GM18511 (cell line): ENCODE measurements at regions not wholly inside any gene's neighbourhood (a gene's known extent, or its start where the extent isn't known, plus 50 kb on each side); places are given as distances from the start of the nearest gene placed in this dataset.
"Not testable (repeated sequence)": the region's sequence is repeated elsewhere in the genome, so short reads cannot be mapped to it uniquely, and the experiment has no call there.

Experiments
- ATAC-seq: cut with Tn5 transposase; IDR thresholded peaks from one replicate; pipeline ENCODE4 v1.9.1; 2021; ENCODE audit warnings: mild to moderate bottlenecking, moderate library complexity; ENCODE audit not compliant: unreplicated experiment

- peak; percentile 86 for ATAC-seq
These were observed 71.3 kb upstream of the DGKB start for GRCh38 chr7:14973712-14974428.

DNA sequence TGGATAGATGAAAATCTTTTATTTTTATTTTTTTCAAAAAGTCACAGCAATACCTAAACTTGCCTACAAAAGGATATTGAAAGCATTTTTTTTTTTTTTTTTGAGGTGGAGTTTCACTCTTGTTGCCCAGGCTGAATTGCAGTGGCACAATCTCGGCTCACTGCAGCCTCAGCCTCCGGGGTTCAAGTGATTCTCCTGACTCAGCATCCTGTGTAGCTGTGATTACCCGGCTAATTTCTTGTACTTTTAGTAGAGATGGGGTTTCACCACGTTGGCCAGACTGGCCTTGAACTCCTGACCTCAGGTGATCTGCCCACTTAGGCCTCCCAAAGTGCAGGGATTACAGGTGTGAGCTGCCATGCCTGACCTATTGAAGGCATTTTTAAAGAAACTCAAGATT is 69.1 kb upstream of the DGKB start:
- not testable (repeated sequence) for ATAC-seq

DNA sequence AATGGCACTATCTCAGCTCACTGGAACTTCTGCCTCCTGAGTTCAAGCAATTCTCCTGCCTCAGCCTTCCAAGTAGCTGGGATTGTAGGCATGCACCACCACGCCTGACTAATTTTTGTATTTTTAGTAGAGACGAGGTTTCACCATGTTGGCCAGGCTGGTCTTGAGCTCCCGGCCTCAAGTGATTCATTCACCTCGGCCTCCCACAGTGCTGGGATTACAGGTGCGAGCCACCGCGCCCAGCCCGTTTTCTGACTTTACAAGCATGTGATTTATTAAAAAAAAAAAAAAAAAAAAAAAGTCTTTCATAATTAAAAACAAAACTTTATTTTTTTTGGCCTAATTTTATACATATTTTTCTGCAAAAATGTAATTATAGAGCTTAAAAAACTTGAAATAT is 64.8 kb upstream of the DGKB start:
- ATAC-seq, result not testable (repeated sequence)

DNA sequence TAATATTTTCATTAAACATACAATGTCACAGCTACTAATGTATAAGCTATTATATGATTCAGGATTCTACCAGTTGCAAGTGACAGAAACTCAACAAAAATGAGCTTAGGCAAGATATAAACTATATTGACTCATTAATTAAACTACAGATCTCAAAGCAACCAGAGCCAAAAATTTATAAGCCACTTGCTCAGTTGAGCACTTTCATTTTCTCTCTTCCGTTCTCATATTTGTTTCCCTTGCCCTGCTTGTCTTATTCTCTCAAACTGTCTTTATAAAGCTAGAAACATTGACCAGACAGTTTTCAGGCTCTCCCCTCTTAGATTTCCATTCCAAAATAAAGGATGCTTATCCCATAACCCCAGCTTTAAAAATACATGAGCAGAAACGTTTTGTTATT is 60.2 kb upstream of the DGKB start:
- no peak for ATAC-seq

- ATAC-seq, result no peak
These were observed 58.2 kb upstream of the DGKB start for GRCh38 chr7:14960721-14961120.

DNA sequence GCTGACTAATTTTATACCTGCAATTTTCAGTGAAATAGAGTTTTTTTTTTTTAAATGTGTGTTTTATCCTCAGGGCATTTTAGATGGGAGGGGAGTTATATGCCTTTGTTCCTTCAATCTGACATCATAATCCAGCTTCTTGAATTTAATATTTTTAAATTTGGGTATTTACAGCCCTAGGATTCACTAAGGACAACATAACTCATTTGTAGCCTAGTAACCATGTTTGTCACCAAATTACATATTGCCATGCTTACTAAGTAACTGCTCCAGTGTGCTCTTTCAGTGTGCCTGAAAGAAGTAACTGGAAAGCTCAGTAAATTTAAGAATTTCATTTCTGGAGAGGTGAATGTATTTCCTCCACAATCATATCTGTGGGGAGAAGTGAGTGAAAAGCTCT is 56.8 kb upstream of the DGKB start:
- no peak for ATAC-seq

DNA sequence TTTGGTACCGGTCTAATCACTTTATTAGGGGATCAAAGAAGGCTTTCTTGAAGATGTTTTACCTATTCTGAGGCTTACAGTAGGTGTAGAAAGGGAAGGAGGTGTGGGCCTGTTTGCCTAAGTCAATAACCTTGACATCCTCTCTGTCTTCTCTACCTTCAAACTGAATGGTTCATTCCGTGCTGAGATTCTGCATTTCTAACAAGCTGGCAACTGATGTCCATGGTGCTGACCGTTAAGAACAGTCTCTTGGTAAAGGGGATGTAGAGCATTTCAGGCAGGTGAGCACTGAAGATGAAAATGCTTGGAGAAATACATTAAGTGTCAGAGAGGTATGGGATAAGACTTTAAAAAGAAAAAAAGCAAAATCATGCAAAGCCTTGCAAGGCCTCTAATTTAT is 51.5 kb upstream of the DGKB start:
- ATAC-seq, result no peak
